Smooth muscle cell (in vitro differentiated cells): ENCODE measurements at regions not wholly inside any gene's neighbourhood (a gene's known extent, or its start where the extent isn't known, plus 50 kb on each side); places are given as distances from the start of the nearest gene placed in this dataset.

Source experiments
- DNase-seq: peaks from one replicate; lab custom pipeline; 2025; ENCODE audit not compliant: unreplicated experiment; lab: John Stamatoyannopoulos, UW
- H2AFZ ChIP-seq: fragments of 200-600 bp; sonication (generic); 2 replicates; pipeline ENCODE4 v1.6.0; 2016; ENCODE audit warnings: antibody characterized with exemption, low read depth, mild to moderate bottlenecking
- H3F3A ChIP-seq: fragments of 200-600 bp; sonication (generic); 2 replicates; pipeline ENCODE4 v1.6.0; 2017; ENCODE audit warnings: antibody characterized with exemption, low read depth
- H3K27ac ChIP-seq: fragments of 200-600 bp; sonication (generic); 2 replicates; pipeline ENCODE4 v1.5.1; 2016; ENCODE audit warnings: low read depth, mild to moderate bottlenecking
- H3K27me3 ChIP-seq: fragments of 200-600 bp; sonication (generic); 2 replicates; pipeline ENCODE4 v1.6.1; 2016; ENCODE audit warnings: low read depth, mild to moderate bottlenecking
- H3K36me3 ChIP-seq: fragments of 200-600 bp; sonication (generic); 2 replicates; pipeline ENCODE4 v1.5.1; 2016; ENCODE audit warnings: low read depth
- H3K4me1 ChIP-seq: fragments of 200-600 bp; sonication (generic); 2 replicates; pipeline ENCODE4 v1.5.1; 2016; ENCODE audit warnings: low read depth
- H3K4me2 ChIP-seq: fragments of 200-600 bp; sonication (generic); 2 replicates; pipeline ENCODE4 v1.6.0; 2016; ENCODE audit warnings: mild to moderate bottlenecking
- H3K4me3 ChIP-seq: fragments of 200-600 bp; sonication (generic); 2 replicates; pipeline ENCODE4 v1.5.1; 2016; ENCODE audit warnings: mild to moderate bottlenecking
- H3K79me2 ChIP-seq: fragments of 200-600 bp; sonication (generic); 2 replicates; pipeline ENCODE4 v1.6.0; 2016; ENCODE audit warnings: low read depth, mild to moderate bottlenecking
- H3K9ac ChIP-seq: fragments of 200-600 bp; sonication (generic); 2 replicates; pipeline ENCODE4 v1.6.0; 2016; ENCODE audit warnings: low read depth
- H3K9me3 ChIP-seq: fragments of 200-600 bp; sonication (generic); replicated peaks from 2 replicates; pipeline ENCODE4 v1.5.1; 2016; ENCODE audit warnings: low read depth
- H4K20me1 ChIP-seq: fragments of 200-600 bp; sonication (generic); 2 replicates; pipeline ENCODE4 v1.6.0; 2016; ENCODE audit warnings: low read depth
- WGBS: methylation state at CpG from one replicate; pipeline ENCODE4 v1.1.7; 2016; ENCODE audit warnings: low lambda C conversion rate; 5-methylcytosine and 5-hydroxymethylcytosine counted together
- TF ChIP-seq, protein P1 (sequence below): fragments of 200-600 bp; sonication (generic); IDR thresholded peaks from 2 replicates; pipeline ENCODE4 v1.5.1; 2017; ENCODE audit warnings: borderline replicate concordance, mild to moderate bottlenecking, antibody characterized with exemption; ENCODE audit not compliant: insufficient read depth, poor library complexity, severe bottlenecking

DNA sequence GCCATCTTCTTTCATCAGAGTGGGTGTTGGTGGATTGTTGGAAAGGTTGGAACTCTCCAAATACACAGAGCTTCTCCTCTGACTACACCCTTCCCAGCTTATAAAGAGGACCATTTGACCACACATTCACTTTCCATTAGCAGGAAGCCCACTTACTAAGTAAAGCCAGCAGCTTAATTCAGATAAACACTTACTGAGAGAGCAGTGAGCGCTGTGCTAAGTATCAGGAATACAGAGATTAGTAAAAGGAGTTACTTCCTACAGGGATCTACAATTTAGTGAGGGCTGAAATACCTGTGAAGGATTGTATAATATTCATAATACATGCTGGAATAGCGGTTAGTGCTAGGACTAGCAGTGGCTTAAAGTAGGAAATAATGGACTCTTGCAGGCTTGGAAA, 343.0 kb downstream of the NYAP2 start:
- Histone ChIP-seq H2AFZ (no peak overlapping the region), H3K4me3 (no peak overlapping the region), H3F3A (no peaks in the 10 kb centered on the region), H3K9me3 (no peaks in the 10 kb centered on the region), H4K20me1 (no peaks in the 10 kb centered on the region), H3K79me2 (no peaks in the 10 kb centered on the region), H3K4me1 (no peaks in the 10 kb centered on the region), H3K27ac (no peak overlapping the region), H3K36me3 (no peaks in the 10 kb centered on the region), H3K4me2 (no peak overlapping the region), H3K9ac (no peak overlapping the region), H3K27me3 (no peaks in the 10 kb centered on the region)
- TF ChIP-seq, protein P1, sequence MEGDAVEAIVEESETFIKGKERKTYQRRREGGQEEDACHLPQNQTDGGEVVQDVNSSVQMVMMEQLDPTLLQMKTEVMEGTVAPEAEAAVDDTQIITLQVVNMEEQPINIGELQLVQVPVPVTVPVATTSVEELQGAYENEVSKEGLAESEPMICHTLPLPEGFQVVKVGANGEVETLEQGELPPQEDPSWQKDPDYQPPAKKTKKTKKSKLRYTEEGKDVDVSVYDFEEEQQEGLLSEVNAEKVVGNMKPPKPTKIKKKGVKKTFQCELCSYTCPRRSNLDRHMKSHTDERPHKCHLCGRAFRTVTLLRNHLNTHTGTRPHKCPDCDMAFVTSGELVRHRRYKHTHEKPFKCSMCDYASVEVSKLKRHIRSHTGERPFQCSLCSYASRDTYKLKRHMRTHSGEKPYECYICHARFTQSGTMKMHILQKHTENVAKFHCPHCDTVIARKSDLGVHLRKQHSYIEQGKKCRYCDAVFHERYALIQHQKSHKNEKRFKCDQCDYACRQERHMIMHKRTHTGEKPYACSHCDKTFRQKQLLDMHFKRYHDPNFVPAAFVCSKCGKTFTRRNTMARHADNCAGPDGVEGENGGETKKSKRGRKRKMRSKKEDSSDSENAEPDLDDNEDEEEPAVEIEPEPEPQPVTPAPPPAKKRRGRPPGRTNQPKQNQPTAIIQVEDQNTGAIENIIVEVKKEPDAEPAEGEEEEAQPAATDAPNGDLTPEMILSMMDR: no peak
- 80% methylated on average over 2 of the region's 2 CpGs for WGBS
- no peak for DNase-seq

DNA sequence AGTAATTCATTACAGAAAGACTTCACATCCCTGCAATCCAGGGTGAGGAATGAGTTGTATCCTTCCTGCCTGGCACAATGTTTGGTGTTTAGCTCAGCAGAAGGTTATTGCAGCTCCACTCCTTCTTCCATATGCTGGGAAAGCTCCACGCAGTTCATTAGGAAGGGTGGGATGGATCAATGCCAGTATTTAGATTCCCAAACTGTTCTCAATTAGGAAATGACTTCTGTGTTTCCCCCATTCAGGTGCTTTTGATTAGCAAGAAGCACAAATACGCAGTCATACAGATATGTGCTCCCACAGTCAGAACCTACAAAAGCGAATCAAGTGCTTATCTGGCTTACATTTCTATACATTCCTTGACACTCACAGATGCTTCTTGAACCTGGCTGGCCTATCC, 340.6 kb downstream of the NYAP2 start:
- TF ChIP-seq, protein P1: no peak
- WGBS: 96% methylated on average over 3 of the region's 3 CpGs
- no peaks in the 10 kb centered on the region for H3K9me3 ChIP-seq
- no peak overlapping the region for H3K4me3 ChIP-seq
- H2AFZ ChIP-seq: no peak overlapping the region
- H3K27ac ChIP-seq: no peak overlapping the region
- no peak overlapping the region for H3K4me2 ChIP-seq
- H3K79me2 ChIP-seq: no peaks in the 10 kb centered on the region
- no peak overlapping the region for H3K9ac ChIP-seq
- DNase-seq: no peak
- H3K27me3 ChIP-seq: no peaks in the 10 kb centered on the region
- no peaks in the 10 kb centered on the region for H3F3A ChIP-seq
- H3K36me3 ChIP-seq: no peaks in the 10 kb centered on the region
- no peaks in the 10 kb centered on the region for H3K4me1 ChIP-seq
- H4K20me1 ChIP-seq: no peaks in the 10 kb centered on the region

DNA sequence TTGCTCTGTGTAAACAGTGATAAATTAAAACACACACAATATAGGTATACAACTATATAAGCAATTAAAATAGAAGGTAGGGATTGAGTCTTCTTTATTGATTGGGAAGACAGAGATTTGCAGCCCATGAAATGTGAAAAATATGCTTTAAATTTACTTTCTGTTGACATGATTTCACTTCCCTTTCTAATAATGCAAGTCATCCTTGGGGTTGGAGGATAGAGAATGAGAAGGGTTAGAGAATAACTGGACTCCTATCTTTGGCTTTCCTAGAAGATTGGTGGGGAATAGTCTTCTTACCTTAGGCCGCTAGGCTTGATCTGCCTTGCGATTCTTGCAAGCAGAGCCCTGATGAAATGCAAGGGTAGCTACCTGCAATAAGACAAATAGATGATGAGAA, 339.8 kb downstream of the NYAP2 start:
- H2AFZ ChIP-seq: no peak overlapping the region
- no peak for DNase-seq
- H3K27me3 ChIP-seq: no peaks in the 10 kb centered on the region
- no peak overlapping the region for H3K27ac ChIP-seq
- no peak overlapping the region for H3K9ac ChIP-seq
- H3K4me1 ChIP-seq: no peaks in the 10 kb centered on the region
- H4K20me1 ChIP-seq: no peaks in the 10 kb centered on the region
- H3K9me3 ChIP-seq: no peaks in the 10 kb centered on the region
- no peak overlapping the region for H3K4me2 ChIP-seq
- no peaks in the 10 kb centered on the region for H3K79me2 ChIP-seq
- WGBS: 98% methylated on average over 2 of the region's 2 CpGs
- H3K36me3 ChIP-seq: no peaks in the 10 kb centered on the region
- TF ChIP-seq, protein P1: no peak
- H3K4me3 ChIP-seq: no peak overlapping the region
- H3F3A ChIP-seq: no peaks in the 10 kb centered on the region

DNA sequence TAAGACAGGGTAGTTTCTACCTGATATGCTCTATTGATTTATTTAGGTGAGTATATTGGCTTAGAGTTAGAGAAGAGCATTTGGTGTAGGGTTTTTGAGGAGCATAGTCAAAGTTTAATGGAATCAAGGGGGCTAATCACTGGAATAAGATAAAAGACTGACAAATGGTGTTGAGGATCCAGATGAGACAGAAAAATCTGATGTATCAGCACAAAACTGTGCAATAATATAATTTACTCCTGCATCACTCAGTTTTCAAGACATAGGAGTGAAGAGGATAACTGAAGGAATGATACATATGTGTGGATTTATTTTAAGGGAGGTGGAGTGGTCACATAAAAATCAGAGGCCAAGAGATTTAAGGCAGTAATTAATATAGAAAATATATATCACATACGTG, 339.2 kb downstream of the NYAP2 start:
- no peaks in the 10 kb centered on the region for H3K9me3 ChIP-seq
- TF ChIP-seq, protein P1: no peak
- H3K9ac ChIP-seq: no peak overlapping the region
- no peaks in the 10 kb centered on the region for H3F3A ChIP-seq
- no peak overlapping the region for H2AFZ ChIP-seq
- H3K79me2 ChIP-seq: no peaks in the 10 kb centered on the region
- no peak for DNase-seq
- 79% methylated on average over 1 of the region's 1 CpG for WGBS
- no peaks in the 10 kb centered on the region for H3K27me3 ChIP-seq
- H4K20me1 ChIP-seq: no peaks in the 10 kb centered on the region
- no peaks in the 10 kb centered on the region for H3K4me1 ChIP-seq
- H3K27ac ChIP-seq: no peak overlapping the region
- no peak overlapping the region for H3K4me3 ChIP-seq
- no peak overlapping the region for H3K4me2 ChIP-seq
- H3K36me3 ChIP-seq: no peaks in the 10 kb centered on the region
